M059J (cell line): ENCODE measurements at regions not wholly inside any gene's neighbourhood (a gene's known extent, or its start where the extent isn't known, plus 50 kb on each side); places are given as distances from the start of the nearest gene placed in this dataset.
A peak's percentile ranks its signal among the peaks of the same experiment; 100 is the strongest.
"Not testable (repeated sequence)": the region's sequence is repeated elsewhere in the genome, so short reads cannot be mapped to it uniquely, and the experiment has no call there.

Experiments used
- DNase-seq: peaks from one replicate; pipeline ENCODE4 v3.0.0-alpha.2; 2012; ENCODE audit warnings: low read depth

DNA sequence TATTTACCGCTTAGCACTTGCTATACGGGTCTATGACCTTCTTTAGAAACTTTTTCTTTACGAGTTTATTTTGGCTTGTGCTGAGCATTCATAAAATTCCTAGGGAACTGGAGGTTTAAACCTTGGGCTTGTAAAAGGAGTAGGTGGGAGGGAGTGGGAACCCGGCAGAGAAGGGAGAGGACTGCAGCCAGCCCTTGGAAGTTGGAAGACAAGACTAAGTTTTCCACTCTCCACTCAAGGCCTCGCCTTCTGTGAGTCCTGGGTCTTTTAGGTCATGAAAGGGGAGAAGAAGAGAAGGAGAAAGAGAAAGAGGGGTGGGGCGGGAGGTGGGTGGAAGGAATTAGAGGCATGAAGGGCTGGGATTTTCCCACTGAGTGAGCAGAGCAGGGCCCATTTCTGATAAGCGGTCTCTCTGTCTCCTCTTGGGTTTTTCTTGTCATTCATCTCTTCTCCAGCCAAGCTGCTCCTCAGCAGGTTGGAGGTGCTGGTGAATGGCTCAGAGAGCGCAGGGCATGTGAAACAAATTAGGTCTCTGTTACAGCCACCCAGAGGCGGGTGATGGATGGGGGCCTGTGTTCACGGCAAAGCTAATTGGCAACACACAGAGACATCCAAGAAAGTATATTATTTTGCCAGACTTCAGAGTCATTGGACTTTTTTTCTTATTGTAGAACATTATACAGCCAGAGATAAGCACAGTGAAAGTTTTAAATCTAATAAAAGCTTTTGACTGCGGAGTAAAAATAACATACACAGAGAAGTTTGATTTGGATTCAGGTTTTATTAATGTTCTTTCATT, 247.3 kb downstream of the FOXD2 start:
- DNase-seq: peak; percentile 31

DNA sequence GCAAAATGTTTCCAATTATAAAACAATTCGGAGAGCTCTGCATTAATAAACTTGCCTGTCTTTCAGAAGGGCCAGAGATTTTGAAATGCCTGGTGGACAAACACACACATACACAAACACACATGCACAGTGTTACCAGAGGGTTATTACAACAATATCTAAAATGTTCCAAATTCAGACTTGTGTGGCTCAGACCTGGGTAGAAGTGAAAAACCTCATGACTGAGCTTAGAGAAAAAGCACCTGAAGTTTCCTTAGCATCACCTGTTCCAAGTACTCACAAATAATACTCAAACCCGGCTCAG, 247.9 kb downstream of the FOXD2 start:
- no peak for DNase-seq

DNA sequence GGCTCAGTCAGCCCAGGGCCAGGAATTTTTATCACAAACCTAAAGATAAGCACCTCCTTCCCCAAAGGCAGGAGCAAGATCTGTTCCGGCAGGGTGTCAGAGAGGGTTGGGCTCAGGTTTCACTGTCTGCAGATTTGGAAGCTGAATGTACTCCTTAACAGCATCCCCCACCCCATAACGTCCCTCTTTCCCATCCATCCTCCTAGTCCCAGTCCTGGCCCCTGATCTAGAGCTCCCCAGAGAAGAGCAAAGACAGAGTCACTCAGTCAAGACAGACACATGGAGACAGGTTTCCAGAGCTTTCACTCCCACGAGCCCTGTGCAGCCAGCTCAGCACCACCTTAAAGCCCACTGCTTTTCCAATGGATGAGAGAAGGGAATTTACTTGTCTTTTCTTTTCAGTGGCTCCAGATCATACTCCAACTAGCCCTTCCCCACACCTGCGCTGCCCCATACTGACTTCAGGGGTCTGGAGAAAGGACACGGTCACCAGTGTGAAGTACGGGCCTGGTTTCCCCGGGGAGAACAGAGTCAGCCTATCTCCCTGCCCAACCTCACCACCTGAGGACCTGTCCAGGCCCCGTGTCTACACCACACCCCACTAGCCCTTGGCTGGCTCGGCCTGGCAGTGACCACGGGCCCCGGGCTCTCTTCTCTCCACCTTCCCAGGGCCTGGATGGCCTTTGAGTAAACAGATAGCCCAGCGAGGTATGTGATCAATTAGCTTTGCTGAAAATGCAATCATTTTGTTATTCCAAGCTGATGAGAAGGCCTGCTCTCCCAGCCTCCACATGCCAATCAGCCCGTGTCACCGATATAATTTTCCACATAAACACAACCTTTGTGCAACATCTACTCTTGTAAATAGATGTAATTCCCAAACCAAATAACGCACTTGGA, 249.1 kb downstream of the FOXD2 start:
- DNase-seq: no peak

DNA sequence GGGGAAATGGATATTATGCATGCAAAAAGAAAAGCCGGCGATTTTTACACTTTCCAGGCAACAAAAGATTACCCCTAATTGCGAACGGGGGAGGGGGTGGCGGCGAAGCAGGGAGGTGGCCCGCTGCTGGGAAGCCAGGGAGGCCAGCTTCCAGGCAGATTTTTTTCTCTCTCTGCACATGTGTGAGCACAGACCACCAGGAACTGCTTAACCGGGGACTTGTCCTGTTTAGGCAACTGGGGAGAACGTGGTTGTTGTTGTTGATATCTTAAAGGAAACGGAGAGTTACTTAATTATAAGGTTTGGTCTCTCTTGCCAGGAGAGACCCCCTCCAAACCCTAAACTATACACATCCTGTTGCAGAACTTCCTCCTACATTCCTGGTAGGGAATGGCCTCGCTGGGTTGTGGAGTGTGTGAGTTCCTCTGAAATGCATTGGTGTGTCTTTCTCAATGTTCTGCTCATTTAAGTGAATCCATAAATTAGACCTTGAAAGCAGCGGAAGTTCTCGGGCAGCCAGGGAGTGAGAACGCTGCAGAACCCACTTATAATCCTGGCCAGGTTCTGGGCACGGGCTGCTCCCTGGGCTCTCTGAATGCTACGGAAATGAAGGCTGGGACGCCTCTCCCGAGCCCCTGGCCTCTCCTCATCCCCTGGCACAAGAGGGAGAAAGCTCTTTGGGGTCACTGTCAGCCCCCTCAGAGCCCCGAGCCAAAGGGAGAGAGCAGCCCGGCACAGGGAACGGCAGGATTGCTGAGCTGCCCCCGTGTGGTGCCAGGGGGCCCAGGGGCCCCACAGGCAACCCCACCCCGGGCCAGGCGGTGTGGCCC, 250.0 kb downstream of the FOXD2 start:
- no peak for DNase-seq

DNA sequence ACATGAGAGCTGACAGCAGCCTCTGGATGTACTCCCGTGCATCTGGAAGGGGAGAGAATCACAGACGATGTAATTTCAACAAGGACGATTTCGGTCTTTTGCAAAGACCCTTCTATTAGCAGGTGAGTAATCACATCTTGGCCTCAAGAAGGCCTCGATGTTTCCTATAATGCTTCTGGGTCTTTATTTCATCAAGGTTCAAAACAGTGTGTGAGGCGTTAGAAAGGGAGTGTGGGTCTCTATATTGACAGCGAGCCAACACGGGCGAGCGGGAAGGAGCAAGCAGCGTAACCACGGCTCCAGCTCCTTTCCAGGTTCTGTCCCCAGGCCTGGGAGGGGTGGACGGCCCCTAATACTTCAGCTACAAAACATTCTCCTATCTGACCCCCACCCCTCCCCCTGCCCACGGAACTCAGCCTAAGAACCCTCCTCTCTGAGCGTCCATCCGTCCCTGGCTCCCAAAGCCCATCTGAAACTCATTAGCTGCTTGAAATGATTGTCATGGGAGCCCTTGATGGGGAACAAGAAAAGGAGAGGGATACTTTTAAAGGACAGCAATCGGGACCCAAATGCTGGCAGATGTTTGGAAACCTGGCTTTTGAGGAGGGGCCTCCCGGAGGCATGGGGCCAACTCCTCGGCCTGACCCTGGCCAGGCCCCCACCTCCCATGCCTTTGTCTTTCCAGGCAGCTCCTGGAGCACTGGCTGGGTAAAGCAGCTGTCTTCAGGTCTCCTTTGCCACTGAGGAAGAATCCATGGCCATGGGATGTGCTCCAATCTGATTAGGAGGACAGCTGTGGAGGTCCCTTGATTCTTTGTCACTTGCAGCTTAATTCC, 250.8 kb downstream of the FOXD2 start:
- DNase-seq: no peak

DNA sequence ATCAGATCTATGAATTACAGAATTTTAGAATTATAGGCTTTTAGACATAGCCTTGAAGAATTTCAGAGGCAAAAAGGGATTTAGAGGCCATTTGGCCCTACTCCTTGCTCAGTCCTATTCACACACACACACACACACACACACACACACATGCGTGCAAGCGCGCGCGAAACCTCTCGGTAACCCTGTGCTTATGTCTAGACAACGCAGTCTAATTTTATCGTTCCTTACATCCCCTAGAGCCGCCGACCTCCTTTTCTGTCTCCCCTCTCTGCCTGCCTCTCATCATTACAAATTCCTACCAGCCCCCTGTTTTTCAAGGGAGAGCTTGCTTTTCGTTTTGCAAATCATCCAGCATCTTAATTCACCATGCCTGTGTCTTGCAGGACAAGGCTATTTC, 252.1 kb downstream of the FOXD2 start:
- no peak for DNase-seq

DNA sequence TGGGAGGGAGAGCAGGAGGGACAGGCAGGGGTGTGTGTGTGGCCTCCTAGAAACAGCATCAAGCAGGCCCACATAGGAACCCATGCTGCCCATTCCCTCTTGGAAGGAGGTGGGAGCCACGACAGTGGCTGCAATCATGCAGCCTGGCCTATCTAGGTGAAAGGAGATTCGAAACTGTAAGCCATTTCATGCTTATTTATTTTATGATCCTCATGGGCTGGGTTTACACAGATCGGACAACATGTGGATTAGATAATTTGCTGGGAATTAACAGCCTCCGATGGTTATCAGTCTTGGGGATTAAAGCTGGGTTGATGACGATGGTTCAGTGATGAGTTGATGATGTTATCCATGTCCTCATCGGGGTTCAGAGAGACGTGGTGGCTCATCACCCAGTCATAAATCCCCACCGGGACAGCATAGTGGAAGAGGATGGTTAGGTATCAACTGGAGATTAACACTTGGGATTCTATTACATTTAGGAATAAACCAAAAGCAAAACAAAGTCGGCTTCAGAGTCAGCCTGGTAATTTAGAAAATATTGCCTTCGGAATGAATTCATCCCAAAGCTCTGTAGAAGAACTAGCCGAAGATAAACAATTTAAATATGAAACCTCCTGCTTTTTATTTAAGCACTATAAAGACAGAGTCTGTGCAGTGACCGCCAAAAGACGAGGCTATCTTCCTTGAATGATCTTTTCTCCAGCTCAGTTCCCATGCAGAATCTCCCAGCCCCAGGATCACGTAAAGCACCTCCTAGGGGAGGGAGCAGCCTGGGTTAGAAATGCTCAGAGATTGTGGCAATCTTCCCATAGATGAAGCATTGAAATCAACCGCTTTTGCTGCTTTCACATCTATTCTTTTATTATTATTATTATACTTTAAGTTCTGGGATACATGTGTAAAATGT, 252.8 kb downstream of the FOXD2 start:
- no peak for DNase-seq

DNA sequence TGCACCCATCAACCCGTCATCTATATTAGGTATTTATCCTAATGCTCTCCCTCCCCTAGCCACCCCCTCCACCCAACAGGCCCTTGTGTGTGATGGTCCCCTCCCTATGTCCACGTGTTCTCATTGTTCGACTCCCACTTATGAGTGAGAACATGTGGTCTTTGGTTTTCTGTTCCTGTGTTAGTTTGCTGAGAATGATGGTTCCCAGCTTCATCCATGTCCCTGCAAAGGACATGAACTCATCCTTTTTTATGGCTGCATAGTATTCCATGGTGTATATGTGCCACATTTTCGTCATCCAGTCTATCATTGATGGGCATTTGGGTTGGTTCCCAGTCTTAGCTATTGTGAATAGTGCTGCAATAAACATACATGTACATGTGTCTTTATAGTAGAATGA, 253.4 kb downstream of the FOXD2 start:
- not testable (repeated sequence) for DNase-seq

DNA sequence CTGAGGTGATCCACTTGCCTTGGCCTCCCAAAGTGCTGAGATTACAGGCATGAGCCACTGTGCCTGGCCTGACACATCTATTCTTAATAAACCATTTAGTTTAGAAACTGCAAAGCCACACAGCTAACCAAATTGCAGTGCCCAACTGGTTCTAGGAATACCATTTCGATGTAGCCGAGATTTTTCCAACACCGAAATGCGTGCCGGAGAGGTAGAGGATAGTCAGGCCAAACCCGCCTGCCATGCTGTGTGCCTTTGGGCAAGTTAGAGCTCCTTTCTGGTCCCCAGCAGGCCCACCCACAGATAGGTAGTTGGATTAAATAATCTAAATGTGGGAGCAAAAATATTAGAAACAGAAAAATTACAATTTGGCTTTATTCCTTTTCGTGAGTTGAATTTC, 254.4 kb downstream of the FOXD2 start:
- DNase-seq: no peak

DNA sequence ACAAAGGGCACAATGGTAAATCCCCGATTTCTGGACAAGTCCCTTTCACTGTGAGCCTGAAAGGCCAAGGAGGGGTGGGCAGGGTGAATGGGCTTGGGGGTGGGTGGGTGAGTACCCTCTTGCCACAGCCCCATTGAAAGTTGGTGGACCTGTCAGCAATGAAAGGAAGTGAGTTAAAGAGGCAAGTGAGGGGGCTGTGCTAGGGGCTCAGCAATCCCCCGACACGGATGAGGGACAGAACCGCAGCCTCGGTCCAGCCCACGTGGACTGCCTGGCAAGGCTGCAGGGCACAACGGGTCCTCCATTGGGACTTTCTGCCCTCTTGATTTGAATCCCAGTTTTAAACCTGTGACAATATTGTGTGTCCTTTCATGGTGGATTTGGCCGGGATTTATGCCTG, 255.3 kb downstream of the FOXD2 start:
- no peak for DNase-seq

DNA sequence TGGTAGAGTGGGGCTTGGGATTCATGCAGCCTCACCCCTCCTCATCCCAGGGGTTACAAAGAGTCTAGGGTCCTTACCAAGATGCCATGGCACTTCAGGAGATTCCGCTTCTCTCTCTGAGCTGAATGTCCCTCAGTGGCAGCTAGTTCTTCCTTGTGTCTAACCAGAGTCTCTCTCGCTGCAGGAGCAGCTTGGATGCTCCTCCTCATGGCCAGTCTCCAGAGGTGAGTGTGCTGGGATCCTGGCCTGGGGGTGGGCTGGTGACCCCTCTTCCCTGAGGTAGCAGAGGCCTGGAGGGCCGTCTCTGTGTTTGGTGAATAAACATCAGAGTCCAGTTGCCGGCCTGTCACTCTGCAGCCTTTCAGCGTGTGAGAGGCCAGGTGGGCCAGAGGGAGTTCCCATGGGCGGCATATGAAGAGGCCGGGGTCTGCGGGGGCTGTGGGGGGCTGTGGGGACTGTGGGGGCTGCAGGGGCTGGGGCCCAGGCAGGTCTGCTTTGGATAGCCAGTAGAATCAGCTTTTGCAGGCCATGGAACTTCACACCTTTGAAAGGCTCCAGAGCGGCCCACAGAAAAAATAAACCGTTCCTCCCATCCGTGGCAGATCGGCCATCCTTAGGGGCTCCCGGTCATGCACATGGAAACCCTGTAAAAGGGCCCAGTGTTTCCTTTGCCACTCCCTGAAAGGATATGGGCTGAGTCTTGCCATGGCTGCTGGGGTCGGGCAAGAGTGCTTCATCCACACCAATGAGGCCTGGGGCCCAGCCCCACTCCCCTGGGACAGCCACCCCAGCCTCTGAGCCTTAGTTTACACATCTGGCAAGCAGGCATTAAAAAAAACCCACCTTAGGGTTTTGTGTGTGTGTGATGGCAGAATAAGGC, 256.4 kb downstream of the FOXD2 start:
- no peak for DNase-seq

DNA sequence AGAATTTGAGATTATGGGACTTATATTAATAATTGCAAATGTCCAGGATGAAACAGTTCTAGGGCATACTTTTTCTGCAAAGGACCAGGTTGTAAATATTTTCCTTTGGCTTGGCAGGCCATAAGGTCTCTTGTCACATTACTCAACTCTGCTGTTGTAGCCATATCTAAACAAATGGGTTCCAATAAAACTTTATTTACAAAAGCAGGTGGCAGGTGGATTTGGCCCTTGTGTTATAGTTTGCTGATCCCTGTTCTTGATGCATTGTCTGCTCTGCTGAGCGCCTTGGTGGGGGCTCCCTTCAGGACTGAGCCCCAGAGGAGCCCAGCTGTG, 258.5 kb downstream of the FOXD2 start:
- no peak for DNase-seq

DNA sequence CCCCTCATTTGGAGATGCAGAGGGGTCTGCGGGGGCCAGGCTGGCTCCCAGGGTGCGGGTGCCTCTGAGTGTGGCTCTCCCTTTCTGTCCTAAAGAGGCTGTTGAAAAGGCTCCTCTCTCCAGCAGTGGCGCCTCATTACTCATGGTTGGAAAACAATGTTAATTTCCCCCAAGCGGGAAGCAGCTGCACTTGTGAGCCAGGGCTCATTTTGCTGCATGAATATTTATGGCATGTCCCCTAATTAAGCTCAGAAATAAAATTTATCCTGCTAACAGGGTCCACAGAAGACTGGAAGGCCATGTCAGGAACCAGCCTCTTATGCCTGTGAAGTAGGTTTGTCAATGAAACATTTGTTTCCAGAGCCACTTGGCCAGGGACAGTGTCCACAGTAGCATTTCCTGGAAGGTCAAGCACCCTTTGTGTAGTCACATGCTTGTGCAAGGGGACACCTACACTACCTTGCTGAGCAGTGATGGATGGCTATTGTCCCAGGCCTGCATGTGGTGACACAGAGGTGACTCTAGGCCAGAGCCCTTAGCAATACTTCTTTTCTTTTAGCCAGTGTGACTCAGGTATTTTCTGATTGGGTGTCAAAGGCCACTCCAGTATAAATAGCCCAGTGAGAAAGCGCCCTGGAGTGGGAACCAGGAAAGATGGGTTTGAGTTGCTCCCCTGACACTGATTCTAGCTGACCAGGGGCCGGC, 259.0 kb downstream of the FOXD2 start:
- no peak for DNase-seq

DNA sequence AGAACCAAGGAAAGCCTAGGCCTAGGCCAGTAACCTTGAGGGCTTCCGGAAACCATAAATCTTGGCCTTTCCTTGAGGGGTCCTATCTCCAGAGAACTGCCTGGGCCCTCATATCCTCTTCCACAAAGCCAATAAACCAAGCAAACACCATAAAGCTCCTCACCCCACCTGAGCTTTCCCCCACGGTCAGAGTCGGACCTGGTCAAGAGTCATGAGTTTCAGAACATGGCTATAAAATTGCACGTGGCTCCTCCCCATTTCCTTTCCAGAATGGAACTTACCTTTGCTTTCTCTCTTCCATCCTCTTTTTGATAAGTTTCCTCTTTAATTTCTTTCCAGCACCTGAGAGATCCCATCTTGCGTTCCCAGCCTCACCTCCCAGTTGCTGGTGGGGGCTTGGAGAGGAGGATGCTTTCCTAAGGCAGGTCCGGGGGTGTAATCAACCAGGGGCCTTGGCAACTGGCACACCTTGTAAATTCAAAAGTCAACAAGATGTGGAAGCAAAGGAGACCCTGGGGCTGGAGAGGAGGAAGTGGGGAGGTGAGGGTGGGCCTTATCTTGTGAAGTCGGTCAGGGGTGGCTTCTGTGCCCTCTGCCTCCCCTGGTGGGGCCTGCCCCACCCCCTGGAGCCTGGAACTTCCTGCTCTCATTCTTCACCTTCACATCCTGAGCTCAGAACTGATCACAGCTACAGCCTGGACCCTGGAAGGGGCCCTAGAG, 259.9 kb downstream of the FOXD2 start:
- DNase-seq: no peak

DNA sequence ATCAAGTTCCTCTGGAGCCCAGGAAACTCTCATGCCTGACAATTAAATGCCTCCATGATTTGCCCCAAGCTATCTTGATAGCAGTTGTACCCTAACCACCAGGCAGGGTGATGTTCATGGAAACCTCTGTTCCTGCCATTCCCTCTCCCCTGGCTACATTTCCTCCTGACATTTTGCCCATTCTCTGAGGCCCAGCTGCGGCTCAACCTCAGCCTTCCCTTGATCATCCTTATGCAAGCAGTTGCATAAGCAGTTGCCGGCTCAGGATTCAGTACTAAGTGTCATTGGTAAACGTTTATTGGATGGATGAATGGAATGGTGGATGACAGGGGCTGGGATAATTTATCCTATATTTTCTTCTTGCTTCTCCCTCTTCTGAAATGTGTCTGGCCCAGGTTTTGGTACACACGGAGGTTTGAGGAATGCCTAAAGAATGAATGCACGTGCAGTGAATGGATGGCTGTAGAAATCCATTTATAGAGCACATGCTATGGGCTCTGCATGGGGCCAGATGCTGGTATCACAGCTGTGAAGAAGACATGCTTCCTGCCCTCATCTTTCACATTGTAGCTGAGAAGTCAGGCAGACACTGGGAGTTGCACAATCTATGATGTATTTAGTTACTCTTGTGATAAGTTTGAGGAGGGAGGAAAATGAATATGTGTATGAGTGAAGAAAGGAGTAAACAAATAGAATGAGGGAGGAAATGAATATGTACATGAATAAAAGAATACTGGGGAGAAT, 261.8 kb downstream of the FOXD2 start:
- no peak for DNase-seq

DNA sequence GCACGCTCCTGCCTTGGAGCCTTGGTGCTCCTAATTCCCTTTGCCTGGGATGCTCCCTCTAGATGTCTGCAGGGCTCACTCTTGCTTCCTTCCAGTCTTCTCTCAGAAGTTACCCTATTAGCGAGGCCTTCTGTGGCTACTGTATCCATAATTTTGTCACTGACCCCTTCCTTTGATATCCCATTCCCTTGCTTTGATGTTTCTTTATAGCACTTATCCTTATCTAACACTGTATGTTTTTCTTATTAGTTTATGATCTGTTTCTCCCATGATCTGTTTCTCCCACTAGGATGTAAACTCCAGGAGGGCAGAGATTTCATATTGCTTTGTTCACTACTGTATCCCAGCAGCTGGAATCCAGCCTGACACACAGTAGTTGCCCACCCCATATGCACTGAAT, 263.4 kb downstream of the FOXD2 start:
- DNase-seq: no peak

DNA sequence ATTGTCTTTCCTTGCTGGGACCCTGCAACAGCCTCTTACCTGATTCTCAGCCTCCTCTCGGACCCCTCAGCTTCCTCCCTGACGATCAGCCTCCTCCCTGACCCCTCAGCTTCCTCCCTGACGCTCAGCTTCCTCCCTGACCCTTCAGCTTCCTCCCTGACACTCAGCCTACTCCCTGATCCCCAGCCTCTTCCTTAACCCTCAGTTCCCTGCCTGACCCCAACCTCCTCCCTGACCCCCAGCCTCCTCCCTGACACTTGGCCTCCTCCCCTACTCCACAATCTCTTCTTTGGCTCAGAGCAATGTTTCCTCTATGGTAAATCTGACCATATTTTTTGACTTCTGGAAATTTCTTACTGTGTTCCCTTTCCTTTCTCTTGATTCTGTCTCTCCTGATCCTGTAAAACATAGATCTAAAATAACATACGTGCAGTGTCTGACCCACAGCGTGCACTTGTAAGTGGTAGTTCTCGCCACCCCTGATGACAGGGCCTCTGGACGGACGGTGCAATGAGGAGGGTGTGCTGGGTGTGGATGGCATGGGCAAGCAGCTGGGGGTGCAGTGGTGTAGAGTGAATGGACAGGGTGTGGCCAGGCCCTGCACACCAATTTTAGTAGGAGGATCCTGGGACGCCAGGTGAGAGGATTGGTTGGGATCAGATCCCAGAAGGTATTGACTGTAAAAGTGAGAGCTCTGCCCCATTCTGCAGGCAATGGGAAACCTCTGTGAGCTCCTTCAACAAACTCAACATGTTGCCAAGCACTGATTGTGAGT, 264.1 kb downstream of the FOXD2 start:
- no peak for DNase-seq
